Aorta (tissue), 5 donors: ENCODE measurements at regions not wholly inside any gene's neighbourhood (a gene's known extent, or its start where the extent isn't known, plus 50 kb on each side); places are given as distances from the start of the nearest gene placed in this dataset.

Experiments
- ATAC-seq: fragments of 200-7000 bp; cut with Tn5 transposase; one replicate; pipeline ENCODE4 v1.9.1; 2022; ENCODE audit warnings: moderate library complexity; ENCODE audit not compliant: low FRiP score
- DNase-seq, 2 donors: peaks; one replicate each; pipeline ENCODE4 v3.0.0-alpha.2; 2020
- H3K27ac ChIP-seq, 2 donors: one replicate each; pipeline ENCODE4 v1.5.1; 2013; ENCODE audit warnings: low read length in 2 of 2, mild to moderate bottlenecking in 2 of 2, moderate library complexity in 2 of 2, control low read depth in 1 of 2, inconsistent platforms in 1 of 2, low read depth in 1 of 2
- H3K27me3 ChIP-seq, 2 donors: one replicate each; pipeline ENCODE4 v1.6.1; 2013; ENCODE audit warnings: control low read depth in 1 of 2, low read length in 1 of 2, mild to moderate bottlenecking in 1 of 2, moderate library complexity in 1 of 2; ENCODE audit not compliant: insufficient read depth in 2 of 2, control insufficient read depth in 1 of 2
- H3K36me3 ChIP-seq, 2 donors: one replicate each; pipeline ENCODE4 v1.6.1; 2013; ENCODE audit warnings: control low read depth in 1 of 2, low read length in 1 of 2, mild to moderate bottlenecking in 1 of 2; ENCODE audit not compliant: insufficient read depth in 2 of 2, control insufficient read depth in 1 of 2
- H3K4me1 ChIP-seq, 2 donors: one replicate each; pipeline ENCODE4 v1.6.1; 2013; ENCODE audit warnings: low read length in 2 of 2, control low read depth in 1 of 2, mild to moderate bottlenecking in 1 of 2, moderate library complexity in 1 of 2; ENCODE audit not compliant: insufficient read depth in 2 of 2, control insufficient read depth in 1 of 2
- H3K4me3 ChIP-seq, 2 donors: one replicate each; pipeline ENCODE4 v1.5.1; 2013; ENCODE audit warnings: low read length in 2 of 2, control low read depth in 1 of 2, mild to moderate bottlenecking in 1 of 2
- H3K9me3 ChIP-seq: one replicate; pipeline ENCODE4 v1.6.1; 2013; ENCODE audit warnings: mild to moderate bottlenecking, low read length; ENCODE audit not compliant: control insufficient read depth
- WGBS, 2 donors: extraction: QIAGEN DNeasy Blood & Tissue Kit; methylation state at CpG; one replicate each; pipeline ENCODE4 v1.1.7; 2013; 5-methylcytosine and 5-hydroxymethylcytosine counted together
- intact Hi-C, 2 donors: fragments of 100-400 bp; cut with DNase I; formaldehyde crosslinking; loops; one replicate each; pipeline versions ENCODE4 v1.14.2 to v1.15.0; 2022
- donor health status: healthy with polysubstance abuse.
- donor health status: Bipolar disorder and iron deficiency.
- donor health status: DM: no; HTN: no; CAD: no.
- donor health status: DM: no; HTN: no; CAD: no.
- donor health status: DM: yes; HTN: yes; CAD: no.

DNA sequence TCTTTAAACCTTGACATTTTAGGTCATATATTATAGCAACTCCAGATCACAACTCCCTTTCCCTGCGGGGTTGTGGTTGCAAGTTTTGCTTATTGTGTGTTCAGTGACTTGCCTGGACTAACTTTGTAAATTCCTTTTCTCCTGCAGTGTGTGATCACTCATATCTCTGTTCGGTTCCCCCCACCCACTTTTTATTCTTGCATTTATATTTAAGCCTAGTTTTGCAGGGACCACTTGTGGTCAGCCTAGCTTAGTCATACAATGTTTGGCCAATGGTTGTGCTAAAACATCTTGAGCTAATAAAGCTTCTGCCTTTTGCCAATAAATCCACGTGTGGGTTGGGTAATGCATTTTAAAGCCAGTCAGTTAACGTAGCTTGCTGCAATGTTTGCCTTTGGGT, 146.5 kb upstream of the IRX4 start:
- Histone ChIP-seq H3K9me3 (peaks cover 4% of the 10 kb centered on the region), H3K27me3 (no peaks in the 10 kb centered on the region), H3K4me3 (no peak overlapping the region), H3K4me1 (no peaks in the 10 kb centered on the region), H3K36me3 (no peaks in the 10 kb centered on the region), H3K27ac (no peak overlapping the region)
- 25 to 39% methylated on average over 4 of the region's 4 CpGs for WGBS, 2 donors
- intact Hi-C loops, result no loop called here
- DNase-seq, result no peak
- peak; percentile 33 for ATAC-seq

DNA sequence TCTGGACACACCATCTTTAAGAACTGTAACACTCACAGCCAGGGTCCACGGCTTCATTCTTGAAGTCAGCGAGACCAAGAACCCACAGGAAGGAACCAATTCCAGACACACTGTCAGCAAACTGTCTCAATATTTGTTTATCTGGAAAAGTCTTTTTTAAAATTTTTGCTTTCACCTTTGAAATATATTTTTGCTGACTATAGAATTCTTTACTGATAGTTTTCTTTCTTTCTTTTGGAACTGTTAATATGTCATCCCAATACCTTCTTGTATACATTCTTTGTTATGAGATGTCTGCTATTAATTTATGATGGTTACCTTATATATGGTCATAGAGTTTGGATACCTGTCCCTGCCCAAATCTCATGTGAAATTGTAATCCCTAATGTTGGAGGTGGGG, 145.1 kb upstream of the IRX4 start:
- Histone ChIP-seq H3K36me3 (no peaks in the 10 kb centered on the region), H3K4me1 (no peaks in the 10 kb centered on the region), H3K4me3 (no peak overlapping the region), H3K27ac (no peak overlapping the region), H3K27me3 (no peaks in the 10 kb centered on the region), H3K9me3 (peaks cover 1% of the 10 kb centered on the region)
- WGBS, 2 donors, result 83 to 84% methylated on average over 2 of the region's 2 CpGs
- DNase-seq (no peak), ATAC-seq (no peak)
- intact Hi-C loops, result no loop called here

DNA sequence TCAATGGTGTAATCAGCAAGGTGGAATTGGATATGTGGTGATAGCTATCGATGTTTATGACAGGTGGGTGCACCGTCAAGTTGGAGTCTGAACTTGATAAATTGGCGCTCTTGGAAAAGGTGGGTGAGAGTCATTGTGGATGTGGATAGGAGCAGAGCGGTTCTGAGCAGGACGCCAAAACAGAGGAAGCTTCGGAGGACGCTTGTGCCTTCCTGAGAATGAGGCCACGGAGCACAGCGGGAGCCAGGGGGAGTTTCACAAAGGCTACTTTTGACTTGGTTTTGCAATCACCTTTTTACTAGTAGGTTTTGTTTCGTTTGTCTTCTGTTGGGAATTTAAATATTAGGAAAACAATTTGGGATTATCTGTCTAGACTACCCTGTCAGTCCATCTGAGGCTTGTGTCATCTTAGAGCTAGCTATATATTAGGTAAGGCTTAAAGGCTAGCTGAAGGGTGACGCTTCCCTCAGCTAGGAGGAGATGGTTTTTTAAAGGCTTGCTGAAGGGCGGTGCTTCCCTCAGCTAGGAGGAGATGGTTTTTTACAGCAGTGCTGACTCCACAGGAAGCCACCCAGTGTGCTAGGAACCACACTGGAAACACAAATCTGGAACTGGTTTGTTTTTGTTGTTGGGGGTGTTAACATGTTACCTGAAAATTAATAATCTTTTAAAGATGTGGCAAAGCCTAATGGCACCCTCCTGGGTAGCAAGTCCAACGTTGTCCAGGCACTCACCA, 142.4 kb upstream of the IRX4 start:
- H3K4me1 ChIP-seq, result no peaks in the 10 kb centered on the region
- DNase-seq, result no peak
- H3K9me3 ChIP-seq, result peaks cover 1% of the 10 kb centered on the region
- no peak overlapping the region for H3K27ac ChIP-seq
- no peak for ATAC-seq
- no peak overlapping the region for H3K4me3 ChIP-seq
- H3K27me3 ChIP-seq, result no peaks in the 10 kb centered on the region
- intact Hi-C loops, result no loop called here
- 68 to 74% methylated on average over 13 of the region's 13 CpGs for WGBS, 2 donors
- no peaks in the 10 kb centered on the region for H3K36me3 ChIP-seq

DNA sequence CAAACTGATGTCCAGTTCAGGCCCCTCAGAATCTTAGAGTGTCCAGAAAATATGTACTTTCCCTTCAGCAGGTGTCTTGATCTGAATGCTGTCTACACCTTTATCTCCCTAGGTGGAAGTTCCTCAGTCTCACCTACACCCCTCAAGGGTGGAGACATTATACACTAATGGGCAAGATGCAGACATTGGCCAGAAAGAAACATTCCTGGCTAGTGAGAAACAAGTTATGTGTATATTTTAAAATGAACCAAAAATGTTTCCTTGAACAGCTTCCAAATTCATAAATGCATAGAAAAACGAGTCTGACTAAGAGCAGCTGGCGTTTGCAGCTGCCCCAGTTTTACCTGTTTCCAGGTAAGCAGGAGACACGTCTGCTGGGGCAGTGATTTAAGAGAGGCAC, 140.5 kb upstream of the IRX4 start:
- no peaks in the 10 kb centered on the region for H3K36me3 ChIP-seq
- H3K4me3 ChIP-seq, result no peak overlapping the region
- intact Hi-C loops, result no loop called here
- peaks cover 1% of the 10 kb centered on the region for H3K9me3 ChIP-seq
- no peaks in the 10 kb centered on the region for H3K27me3 ChIP-seq
- no peak overlapping the region for H3K27ac ChIP-seq
- WGBS, 2 donors, result 36 to 47% methylated on average over 3 of the region's 3 CpGs
- H3K4me1 ChIP-seq, result no peaks in the 10 kb centered on the region
- no peak for ATAC-seq
- DNase-seq, result no peak

DNA sequence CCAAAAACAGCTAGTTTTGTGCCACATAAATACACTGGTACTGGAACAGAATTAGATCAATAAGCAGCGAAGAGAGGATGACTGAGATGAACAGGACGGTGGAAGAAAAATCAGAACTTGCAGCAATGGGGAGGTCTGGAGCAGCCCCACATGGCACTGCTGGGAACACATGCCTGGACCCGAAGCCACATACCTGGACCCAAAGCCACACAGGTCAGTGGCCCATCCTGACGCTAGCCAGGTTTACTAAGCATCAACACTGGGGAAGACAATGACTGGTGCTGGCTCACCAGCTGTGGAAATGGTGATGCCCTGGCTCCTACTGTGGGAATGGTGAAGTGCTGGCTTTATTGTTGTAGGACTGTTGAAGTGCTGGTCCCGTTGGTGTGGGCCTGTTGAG, 139.7 kb upstream of the IRX4 start:
- DNase-seq (peak in 1 of 2 donors; percentile 1), ATAC-seq (no peak)
- no peaks in the 10 kb centered on the region for H3K9me3 ChIP-seq
- no peaks in the 10 kb centered on the region for H3K4me1 ChIP-seq
- no peaks in the 10 kb centered on the region for H3K27me3 ChIP-seq
- H3K36me3 ChIP-seq, result no peaks in the 10 kb centered on the region
- H3K27ac ChIP-seq, result no peak overlapping the region
- intact Hi-C loops, result no loop called here
- WGBS, 2 donors, result 82 to 86% methylated on average over 5 of the region's 5 CpGs
- H3K4me3 ChIP-seq, result no peak overlapping the region

DNA sequence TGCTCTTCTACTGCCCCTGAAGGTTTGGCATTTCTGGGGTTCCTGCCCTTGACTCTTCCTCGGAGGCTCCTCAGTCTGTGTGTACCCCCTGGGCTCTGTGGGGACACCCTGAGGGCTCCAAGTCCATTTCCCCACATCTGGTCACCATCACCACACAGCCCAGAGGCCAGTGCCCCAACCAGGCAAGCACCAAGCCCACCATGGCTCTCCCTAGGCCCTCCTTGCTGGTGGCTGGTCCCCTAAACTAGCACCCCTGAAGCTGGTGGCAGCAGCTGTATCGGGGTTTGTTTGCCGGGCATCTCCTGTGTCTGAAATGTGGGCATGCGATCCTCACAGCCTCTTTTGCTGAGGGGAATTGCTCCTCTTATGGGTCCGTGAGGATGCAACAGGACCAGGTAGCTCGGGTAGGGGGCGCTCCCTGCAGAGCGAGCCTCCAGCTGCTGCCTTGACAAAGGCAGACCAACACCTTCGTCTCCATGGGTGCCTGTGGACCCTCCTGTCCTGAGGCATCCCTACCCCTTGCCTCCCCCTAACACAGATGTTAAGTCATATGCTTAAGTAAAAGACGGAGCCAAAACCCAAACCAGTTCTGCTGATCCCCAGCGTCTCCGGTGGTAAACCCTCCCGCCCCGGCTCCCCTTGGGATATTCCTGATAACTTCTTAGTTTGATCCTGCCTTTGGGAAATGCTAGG, 138.9 kb upstream of the IRX4 start:
- no peaks in the 10 kb centered on the region for H3K27me3 ChIP-seq
- ATAC-seq (no peak), DNase-seq (peak in 1 of 2 donors; percentile 9)
- H3K27ac ChIP-seq, result no peak overlapping the region
- intact Hi-C loops, result no loop called here
- no peaks in the 10 kb centered on the region for H3K36me3 ChIP-seq
- no peaks in the 10 kb centered on the region for H3K9me3 ChIP-seq
- 80 to 81% methylated on average over 14 of the region's 14 CpGs for WGBS, 2 donors
- H3K4me1 ChIP-seq, result no peaks in the 10 kb centered on the region
- H3K4me3 ChIP-seq, result no peak overlapping the region

DNA sequence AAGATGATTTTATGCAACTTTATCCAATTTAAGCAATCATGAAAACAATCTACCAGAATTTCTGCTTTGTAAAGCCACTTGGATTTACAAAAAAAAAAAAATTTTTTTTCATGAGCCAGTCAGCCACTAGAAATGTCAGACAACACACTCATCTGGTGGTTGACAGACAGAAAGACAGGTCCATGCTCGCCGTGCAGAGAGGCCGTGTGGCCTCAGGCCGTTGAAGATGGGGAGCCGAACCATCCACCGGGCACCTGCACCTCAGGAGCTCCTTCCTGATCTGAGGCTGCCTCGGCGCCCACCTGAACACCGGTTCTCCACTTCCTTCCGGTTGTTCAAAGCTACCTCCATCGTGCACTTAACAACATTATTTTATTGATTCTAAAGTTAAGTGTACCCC, 138.0 kb upstream of the IRX4 start:
- 84 to 90% methylated on average over 11 of the region's 11 CpGs for WGBS, 2 donors
- Histone ChIP-seq H3K27me3 (no peaks in the 10 kb centered on the region), H3K4me1 (no peaks in the 10 kb centered on the region), H3K27ac (no peak overlapping the region), H3K36me3 (no peaks in the 10 kb centered on the region), H3K4me3 (no peak overlapping the region), H3K9me3 (no peaks in the 10 kb centered on the region)
- ATAC-seq (no peak), DNase-seq (peak in 1 of 2 donors; percentile 26)
- intact Hi-C loops, result no loop called here

DNA sequence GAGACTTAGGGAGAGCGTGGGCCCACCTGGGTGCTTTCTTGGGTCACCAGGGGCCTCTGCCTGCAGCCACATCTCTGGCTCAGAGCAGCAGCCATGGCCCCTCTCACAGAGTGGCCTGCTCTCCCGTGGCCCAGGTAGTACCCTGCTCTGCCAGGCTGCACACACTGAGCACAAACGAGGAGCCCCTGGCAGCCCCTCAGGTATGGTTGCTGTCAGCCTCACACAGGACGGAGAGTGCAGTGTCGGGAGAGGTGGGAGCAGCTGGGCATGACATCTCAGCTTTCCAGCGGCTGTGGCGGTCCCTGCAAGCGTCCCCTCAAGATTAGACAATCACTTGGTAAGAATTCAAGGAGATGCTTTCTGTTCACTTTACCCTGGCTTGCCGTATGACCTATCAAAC, 137.0 kb upstream of the IRX4 start:
- H3K4me1 ChIP-seq, result no peaks in the 10 kb centered on the region
- ATAC-seq, result no peak
- H3K4me3 ChIP-seq, result no peak overlapping the region
- 76 to 77% methylated on average over 9 of the region's 9 CpGs for WGBS, 2 donors
- intact Hi-C loops, result no loop called here
- H3K27ac ChIP-seq, result no peak overlapping the region
- H3K9me3 ChIP-seq, result no peaks in the 10 kb centered on the region
- H3K36me3 ChIP-seq, result no peaks in the 10 kb centered on the region
- DNase-seq, result peak in 1 of 2 donors; percentile 27
- H3K27me3 ChIP-seq, result no peaks in the 10 kb centered on the region

DNA sequence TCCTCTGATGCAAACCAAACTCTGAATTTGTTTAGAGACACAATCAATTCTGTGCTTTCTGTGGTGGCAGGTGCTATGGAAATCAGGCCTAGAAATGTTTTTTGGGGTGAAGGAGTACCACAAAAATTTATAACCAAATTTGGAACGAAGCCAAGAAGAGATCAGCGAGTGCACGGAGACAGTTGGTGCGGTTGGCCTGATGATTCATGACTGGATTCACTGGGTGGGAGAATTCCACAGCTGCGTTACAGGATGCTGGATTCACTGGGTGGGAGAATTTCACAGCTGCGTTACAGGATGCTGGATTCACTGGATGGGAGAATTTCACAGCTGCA, 135.6 kb upstream of the IRX4 start:
- DNase-seq, result no peak
- Histone ChIP-seq H3K36me3 (no peaks in the 10 kb centered on the region), H3K9me3 (no peaks in the 10 kb centered on the region), H3K27ac (no peak overlapping the region), H3K27me3 (no peaks in the 10 kb centered on the region), H3K4me1 (no peaks in the 10 kb centered on the region), H3K4me3 (no peak overlapping the region)
- intact Hi-C loops, result no loop called here
- WGBS, 2 donors, result 40 to 58% methylated on average over 6 of the region's 6 CpGs
- ATAC-seq, result no peak
